GM12878 (cell line): ENCODE measurements at regions not wholly inside any gene's neighbourhood (a gene's known extent, or its start where the extent isn't known, plus 50 kb on each side); places are given as distances from the start of the nearest gene placed in this dataset.

Experiments
- ATAC-seq: fragments of 200-7000 bp; cut with Tn5 transposase; 3 replicates; pipeline ENCODE4 v1.9.1; 2020; ENCODE audit warnings: mild to moderate bottlenecking, moderate library complexity
- BruUV-seq: library from RNA; stranded (reverse); fragments of 400-500 nt; replicated peaks from 2 replicates; lab custom pipeline; 2021; lab: Mats Ljungman, UMichigan
- CTCF ChIA-PET: fragments of 300-600 bp; sonication (Branson Sonifier 250); formaldehyde crosslinking; extraction: SDS; loops from one replicate; lab custom pipeline; 2021; ENCODE audit warnings: inconsistent platforms; lab: Yijun Ruan, JAX
- POLR2A ChIA-PET: fragments of 350-600 bp; formaldehyde crosslinking; extraction: SDS; loops from one replicate; lab custom pipeline; 2021; ENCODE audit warnings: inconsistent platforms; lab: Charles Lee
- RAD21 ChIA-PET: fragments of 300-600 bp; sonication (Branson Sonifier 250); formaldehyde crosslinking; loops from one replicate; lab custom pipeline; 2023; ENCODE audit warnings: antibody characterized with exemption; ENCODE audit not compliant: unreplicated experiment; lab: Charles Lee
- SMC1A ChIA-PET: fragments of 300-600 bp; sonication (Branson Sonifier 250); formaldehyde crosslinking; loops from one replicate; lab custom pipeline; 2023; ENCODE audit not compliant: unreplicated experiment, uncharacterized antibody; lab: Charles Lee
- DNase-seq: peaks from one replicate; pipeline ENCODE4 v3.0.0-alpha.2; 2011; ENCODE audit warnings: low read depth, low spot score
- FAIRE-seq: peaks from 3 replicates; lab custom pipeline; 2011; peaks lifted over from hg19 to GRCh38; lab: Jason Lieb, UNC
- H2AFZ ChIP-seq: 2 replicates; pipeline ENCODE4 v1.6.0; 2011; ENCODE audit warnings: low read depth, low read length, control low read depth; ENCODE audit not compliant: control insufficient read depth
- H3K27ac ChIP-seq: 2 replicates; pipeline ENCODE4 v1.5.1; 2011; ENCODE audit warnings: control low read depth; ENCODE audit not compliant: control insufficient read depth, insufficient read depth
- H3K27me3 ChIP-seq, 2 experiments: replicated peaks in 1 of 2; 2 replicates each; pipeline versions ENCODE4 v1.6.0 to v1.6.1; 2011; ENCODE audit warnings: low read length in 1 of 2; ENCODE audit not compliant: control insufficient read depth in 2 of 2, insufficient read depth in 2 of 2
- H3K36me3 ChIP-seq, 2 experiments: 2 replicates each; pipeline ENCODE4 v1.5.1; 2011; ENCODE audit warnings: low read length in 1 of 2; ENCODE audit not compliant: control insufficient read depth in 2 of 2, insufficient read depth in 2 of 2
- H3K4me1 ChIP-seq: 2 replicates; pipeline ENCODE4 v1.6.1; 2011; ENCODE audit warnings: mild to moderate bottlenecking, low read length, moderate library complexity, mixed read lengths; ENCODE audit not compliant: control insufficient read depth, insufficient read depth
- H3K4me2 ChIP-seq: 2 replicates; pipeline ENCODE4 v1.6.0; 2011; ENCODE audit warnings: control low read depth; ENCODE audit not compliant: control insufficient read depth, insufficient read depth
- H3K4me3 ChIP-seq: fragments of 200-600 bp; sonication (generic); 2 replicates; pipeline ENCODE4 v1.5.1; 2016
- H3K79me2 ChIP-seq: 2 replicates; pipeline ENCODE4 v1.6.0; 2011; ENCODE audit warnings: low read length; ENCODE audit not compliant: control insufficient read depth, insufficient read depth
- H3K9ac ChIP-seq: 2 replicates; pipeline ENCODE4 v1.8.0; 2011; ENCODE audit warnings: low read length, control low read depth, mixed read lengths; ENCODE audit not compliant: control insufficient read depth, insufficient read depth
- H3K9me3 ChIP-seq: replicated peaks from 3 replicates; pipeline ENCODE4 v1.5.1; 2011; ENCODE audit warnings: mild to moderate bottlenecking, low read length; ENCODE audit not compliant: control insufficient read depth, insufficient read depth
- H4K20me1 ChIP-seq: 2 replicates; pipeline ENCODE4 v1.6.0; 2011; ENCODE audit not compliant: control insufficient read depth, insufficient read depth
- BHLHE40 ChIP-seq, 2 experiments: fragments of 450-650 bp in 1 of 2; IDR thresholded peaks; 2 replicates each; pipeline ENCODE4 v1.6.1; 2011 to 2017; ENCODE audit warnings: low read depth in 2 of 2, borderline replicate concordance in 1 of 2, improper control_type of control experiment in 1 of 2, low read length in 1 of 2, mild to moderate bottlenecking in 1 of 2
- CBFB ChIP-seq: IDR thresholded peaks from 2 replicates; pipeline ENCODE4 v1.6.1; 2016; ENCODE audit warnings: antibody characterized with exemption, low read depth
- CBX3 ChIP-seq: fragments of 200-600 bp; sonication (generic); IDR thresholded peaks from 2 replicates; pipeline ENCODE4 v1.6.1; 2016; ENCODE audit warnings: low read depth, borderline replicate concordance
- EED ChIP-seq: sonication (generic); IDR thresholded peaks from 2 replicates; pipeline ENCODE4 v1.6.1; 2016; ENCODE audit warnings: antibody characterized with exemption, low read depth
- HDAC2 ChIP-seq: fragments of 200-600 bp; sonication (generic); IDR thresholded peaks from 2 replicates; pipeline ENCODE4 v1.6.1; 2017
- IRF4 ChIP-seq: IDR thresholded peaks from 2 replicates; pipeline ENCODE4 v1.6.1; 2011; ENCODE audit warnings: low read depth, low read length
- RAD51 ChIP-seq: fragments of 450-650 bp; IDR thresholded peaks from 2 replicates; pipeline ENCODE4 v1.6.1; 2016; ENCODE audit warnings: moderate library complexity, mild to moderate bottlenecking, inconsistent platforms
- TARDBP ChIP-seq: IDR thresholded peaks from 2 replicates; pipeline ENCODE4 v1.6.1; 2016; ENCODE audit warnings: borderline replicate concordance
- YY1 ChIP-seq: IDR thresholded peaks from 2 replicates; pipeline ENCODE4 v1.6.1; 2011; ENCODE audit warnings: low read depth, mild to moderate bottlenecking, low read length
- ZNF622 ChIP-seq: fragments of 450-650 bp; IDR thresholded peaks from 2 replicates; pipeline ENCODE4 v1.6.1; 2017; ENCODE audit warnings: mild to moderate bottlenecking, inconsistent platforms
- WGBS: methylation state at CpG from one replicate; pipeline ENCODE4 v1.1.6; 2016; ENCODE audit warnings: low lambda C conversion rate; ENCODE audit not compliant: insufficient replicate concordance, insufficient coverage; ENCODE audit errors: missing lambda C conversion rate; 5-methylcytosine and 5-hydroxymethylcytosine counted together
- in situ Hi-C: fragments of 300-500 bp; cut with MboI; formaldehyde crosslinking; loops from 9 replicates; pipeline ENCODE4 v1.14.3; 2018; ENCODE audit warnings: mixed read lengths
- intact Hi-C: fragments of 100-400 bp; cut with micrococcal nuclease; formaldehyde crosslinking; loops from one replicate; pipeline ENCODE4 v1.14.2; 2022; ENCODE audit not compliant: unreplicated experiment
- TF ChIP-seq, protein P1 (sequence below): IDR thresholded peaks from 2 replicates; pipeline ENCODE4 v1.6.1; 2012; ENCODE audit warnings: mild to moderate bottlenecking, low read depth, low read length
- TF ChIP-seq, protein P2 (sequence below): fragments of 450-650 bp; IDR thresholded peaks from 2 replicates; pipeline ENCODE4 v1.6.1; 2018; ENCODE audit warnings: mild to moderate bottlenecking, low read depth, moderate library complexity; ENCODE audit not compliant: partially characterized antibody
- TF ChIP-seq, protein P3 (sequence below): IDR thresholded peaks from 2 replicates; pipeline ENCODE4 v1.6.1; 2012; ENCODE audit warnings: low read length, inconsistent platforms

DNA sequence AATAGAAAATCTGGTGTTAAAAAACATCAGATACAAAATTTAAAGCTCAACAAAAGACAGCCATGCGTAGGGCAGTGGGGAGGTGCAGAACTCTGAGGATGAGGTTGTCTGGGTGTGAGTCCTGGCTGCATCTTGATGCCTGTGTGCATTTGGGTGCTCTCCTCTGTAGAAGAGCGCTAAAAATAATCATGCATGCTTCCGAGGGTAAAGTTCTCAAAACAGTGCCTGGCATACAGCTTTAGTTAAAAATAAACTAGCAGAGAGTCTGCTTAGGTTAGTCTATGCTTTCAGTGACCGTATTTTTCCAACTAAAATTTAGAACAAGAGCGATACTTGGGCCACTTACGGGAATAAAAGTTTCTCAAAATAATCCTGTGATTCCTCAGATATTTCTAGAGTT lies 55.5 kb upstream of the SPATA31C2 start:
- DNase-seq, result no peak
- CTCF ChIA-PET, result no interaction called here
- no peaks in the 10 kb centered on the region for H3K27me3 ChIP-seq
- SMC1A ChIA-PET, result interaction anchor here (0.6 kb wide), 1 partner anchor 1711 kb away, joined by 4 read pairs; no protein-coding TSS in a partner anchor
- in situ Hi-C loops (no loop called here), intact Hi-C loops (no loop called here)
- H3K27ac ChIP-seq, result no peak overlapping the region
- H3K36me3 ChIP-seq, result no peaks in the 10 kb centered on the region
- 23% methylated on average over 6 of the region's 6 CpGs for WGBS
- RAD21 ChIA-PET, result no interaction called here
- no peak overlapping the region for H2AFZ ChIP-seq
- no peaks in the 10 kb centered on the region for H3K79me2 ChIP-seq
- no peak overlapping the region for H3K4me3 ChIP-seq
- BruUV-seq, result no TSS peak
- no peaks in the 10 kb centered on the region for H3K9me3 ChIP-seq
- H3K4me2 ChIP-seq, result no peak overlapping the region
- no peak for ATAC-seq
- H3K4me1 ChIP-seq, result no peaks in the 10 kb centered on the region
- POLR2A ChIA-PET, result no interaction called here
- no peak for FAIRE-seq
- H4K20me1 ChIP-seq, result no peaks in the 10 kb centered on the region
- H3K9ac ChIP-seq, result no peak overlapping the region
- TF ChIP-seq, protein P1, sequence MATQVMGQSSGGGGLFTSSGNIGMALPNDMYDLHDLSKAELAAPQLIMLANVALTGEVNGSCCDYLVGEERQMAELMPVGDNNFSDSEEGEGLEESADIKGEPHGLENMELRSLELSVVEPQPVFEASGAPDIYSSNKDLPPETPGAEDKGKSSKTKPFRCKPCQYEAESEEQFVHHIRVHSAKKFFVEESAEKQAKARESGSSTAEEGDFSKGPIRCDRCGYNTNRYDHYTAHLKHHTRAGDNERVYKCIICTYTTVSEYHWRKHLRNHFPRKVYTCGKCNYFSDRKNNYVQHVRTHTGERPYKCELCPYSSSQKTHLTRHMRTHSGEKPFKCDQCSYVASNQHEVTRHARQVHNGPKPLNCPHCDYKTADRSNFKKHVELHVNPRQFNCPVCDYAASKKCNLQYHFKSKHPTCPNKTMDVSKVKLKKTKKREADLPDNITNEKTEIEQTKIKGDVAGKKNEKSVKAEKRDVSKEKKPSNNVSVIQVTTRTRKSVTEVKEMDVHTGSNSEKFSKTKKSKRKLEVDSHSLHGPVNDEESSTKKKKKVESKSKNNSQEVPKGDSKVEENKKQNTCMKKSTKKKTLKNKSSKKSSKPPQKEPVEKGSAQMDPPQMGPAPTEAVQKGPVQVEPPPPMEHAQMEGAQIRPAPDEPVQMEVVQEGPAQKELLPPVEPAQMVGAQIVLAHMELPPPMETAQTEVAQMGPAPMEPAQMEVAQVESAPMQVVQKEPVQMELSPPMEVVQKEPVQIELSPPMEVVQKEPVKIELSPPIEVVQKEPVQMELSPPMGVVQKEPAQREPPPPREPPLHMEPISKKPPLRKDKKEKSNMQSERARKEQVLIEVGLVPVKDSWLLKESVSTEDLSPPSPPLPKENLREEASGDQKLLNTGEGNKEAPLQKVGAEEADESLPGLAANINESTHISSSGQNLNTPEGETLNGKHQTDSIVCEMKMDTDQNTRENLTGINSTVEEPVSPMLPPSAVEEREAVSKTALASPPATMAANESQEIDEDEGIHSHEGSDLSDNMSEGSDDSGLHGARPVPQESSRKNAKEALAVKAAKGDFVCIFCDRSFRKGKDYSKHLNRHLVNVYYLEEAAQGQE, result no peak
- TF ChIP-seq CBX3 (no peak), BHLHE40 (IDR thresholded peaks at IDR 0.05; ENCODE audit: borderline replicate concordance in 1 of 2, low read depth in 2 of 2, low read length in 1 of 2) (no peak), TARDBP (no peak), IRF4 (no peak), RAD51 (no peak), ZNF622 (no peak), EED (no peak), YY1 (no peak), HDAC2 (no peak), CBFB (no peak)
- TF ChIP-seq, protein P2, sequence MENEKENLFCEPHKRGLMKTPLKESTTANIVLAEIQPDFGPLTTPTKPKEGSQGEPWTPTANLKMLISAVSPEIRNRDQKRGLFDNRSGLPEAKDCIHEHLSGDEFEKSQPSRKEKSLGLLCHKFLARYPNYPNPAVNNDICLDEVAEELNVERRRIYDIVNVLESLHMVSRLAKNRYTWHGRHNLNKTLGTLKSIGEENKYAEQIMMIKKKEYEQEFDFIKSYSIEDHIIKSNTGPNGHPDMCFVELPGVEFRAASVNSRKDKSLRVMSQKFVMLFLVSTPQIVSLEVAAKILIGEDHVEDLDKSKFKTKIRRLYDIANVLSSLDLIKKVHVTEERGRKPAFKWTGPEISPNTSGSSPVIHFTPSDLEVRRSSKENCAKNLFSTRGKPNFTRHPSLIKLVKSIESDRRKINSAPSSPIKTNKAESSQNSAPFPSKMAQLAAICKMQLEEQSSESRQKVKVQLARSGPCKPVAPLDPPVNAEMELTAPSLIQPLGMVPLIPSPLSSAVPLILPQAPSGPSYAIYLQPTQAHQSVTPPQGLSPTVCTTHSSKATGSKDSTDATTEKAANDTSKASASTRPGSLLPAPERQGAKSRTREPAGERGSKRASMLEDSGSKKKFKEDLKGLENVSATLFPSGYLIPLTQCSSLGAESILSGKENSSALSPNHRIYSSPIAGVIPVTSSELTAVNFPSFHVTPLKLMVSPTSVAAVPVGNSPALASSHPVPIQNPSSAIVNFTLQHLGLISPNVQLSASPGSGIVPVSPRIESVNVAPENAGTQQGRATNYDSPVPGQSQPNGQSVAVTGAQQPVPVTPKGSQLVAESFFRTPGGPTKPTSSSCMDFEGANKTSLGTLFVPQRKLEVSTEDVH, result no peak
- TF ChIP-seq, protein P3, sequence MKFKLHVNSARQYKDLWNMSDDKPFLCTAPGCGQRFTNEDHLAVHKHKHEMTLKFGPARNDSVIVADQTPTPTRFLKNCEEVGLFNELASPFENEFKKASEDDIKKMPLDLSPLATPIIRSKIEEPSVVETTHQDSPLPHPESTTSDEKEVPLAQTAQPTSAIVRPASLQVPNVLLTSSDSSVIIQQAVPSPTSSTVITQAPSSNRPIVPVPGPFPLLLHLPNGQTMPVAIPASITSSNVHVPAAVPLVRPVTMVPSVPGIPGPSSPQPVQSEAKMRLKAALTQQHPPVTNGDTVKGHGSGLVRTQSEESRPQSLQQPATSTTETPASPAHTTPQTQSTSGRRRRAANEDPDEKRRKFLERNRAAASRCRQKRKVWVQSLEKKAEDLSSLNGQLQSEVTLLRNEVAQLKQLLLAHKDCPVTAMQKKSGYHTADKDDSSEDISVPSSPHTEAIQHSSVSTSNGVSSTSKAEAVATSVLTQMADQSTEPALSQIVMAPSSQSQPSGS, result no peak
